A549 (cell line): ENCODE measurements at regions not wholly inside any gene's neighbourhood (a gene's known extent, or its start where the extent isn't known, plus 50 kb on each side); places are given as distances from the start of the nearest gene placed in this dataset.
A peak's percentile ranks its signal among the peaks of the same experiment; 100 is the strongest.

Experiments used
- ATAC-seq, 2 experiments: fragments of 200-7000 bp in 1 of 2; fragments of >200 bp in 1 of 2; cut with Nextera tagmentation in 1 of 2; cut with Tn5 transposase in 1 of 2; 3 replicates each; pipeline versions ENCODE4 v1.8.0 to v1.9.1; 2018 to 2020; ENCODE audit warnings: mild to moderate bottlenecking in 1 of 2, moderate library complexity in 1 of 2
- CTCF ChIA-PET: fragments of 300-600 bp; sonication (Branson Sonifier 250); formaldehyde crosslinking; extraction: SDS; loops from one replicate; lab custom pipeline; 2021; ENCODE audit warnings: antibody characterized with exemption, inconsistent platforms; lab: Yijun Ruan, JAX
- POLR2A ChIA-PET: fragments of 350-600 bp; formaldehyde crosslinking; extraction: SDS; loops from one replicate; lab custom pipeline; 2021; ENCODE audit warnings: antibody characterized with exemption, inconsistent platforms; lab: Yijun Ruan, JAX
- DNase-seq, 2 experiments: peaks; one replicate each; pipeline versions ENCODE4 v3.0.0 to v3.0.0-alpha.2; 2011 to 2016; ENCODE audit warnings: low read depth in 1 of 2, low spot score in 1 of 2
- FAIRE-seq: peaks from 2 replicates; lab custom pipeline; 2011; peaks lifted over from hg19 to GRCh38; lab: Jason Lieb, UNC
- H3K27ac ChIP-seq, 2 experiments: fragments of >200 bp; sonication (Bioruptor Twin); formaldehyde crosslinking; 3 replicates each; pipeline ENCODE4 v1.5.1; 2016 to 2017
- H3K4me1 ChIP-seq: fragments of >200 bp; sonication (Bioruptor Twin); formaldehyde crosslinking; 3 replicates; pipeline ENCODE4 v1.6.1; 2016
- H3K4me2 ChIP-seq: fragments of >200 bp; sonication (Bioruptor Twin); formaldehyde crosslinking; 3 replicates; pipeline ENCODE4 v1.6.1; 2016
- H3K4me3 ChIP-seq: fragments of >200 bp; sonication (Bioruptor Twin); formaldehyde crosslinking; 3 replicates; pipeline ENCODE4 v1.5.1; 2016
- H3K9me3 ChIP-seq: fragments of >200 bp; sonication (Bioruptor Twin); formaldehyde crosslinking; 3 replicates; pipeline ENCODE4 v1.6.1; 2016
- BHLHE40 ChIP-seq: IDR thresholded peaks from 2 replicates; pipeline ENCODE4 v1.6.1; 2012; ENCODE audit warnings: low read depth, low read length, inconsistent platforms
- CBX2 ChIP-seq: fragments of 200-600 bp; sonication (generic); IDR thresholded peaks from 2 replicates; pipeline ENCODE4 v1.6.1; 2016; ENCODE audit warnings: low read depth, mild to moderate bottlenecking, borderline replicate concordance
- CEBPB ChIP-seq, 2 experiments: fragments of >200 bp in 1 of 2; sonication (Bioruptor Twin) in 1 of 2; formaldehyde crosslinking in 1 of 2; IDR thresholded peaks; 2 replicates each; pipeline ENCODE4 v1.6.1; 2012 to 2016
- EHMT2 ChIP-seq: fragments of 200-600 bp; sonication (generic); IDR thresholded peaks from 2 replicates; pipeline ENCODE4 v1.6.1; 2016; ENCODE audit warnings: antibody characterized with exemption, low read depth, mild to moderate bottlenecking, moderate library complexity
- HEYL ChIP-seq: fragments of 250-450 bp; sonication (Bioruptor Pico); IDR thresholded peaks from 2 replicates; pipeline ENCODE4 v1.8.0; 2021; ENCODE audit warnings: mild to moderate bottlenecking, moderate library complexity
- JUN ChIP-seq, 2 experiments: fragments of >200 bp; sonication (Bioruptor Twin); formaldehyde crosslinking; IDR thresholded peaks; 2 replicates in 1 of 2; 3 replicates in 1 of 2; pipeline ENCODE4 v1.6.1; 2016 to 2017
- MAFK ChIP-seq: fragments of 450-650 bp; IDR thresholded peaks from 2 replicates; pipeline ENCODE4 v1.6.1; 2014; ENCODE audit not compliant: partially characterized antibody
- NFE2L2 ChIP-seq: fragments of 150-350 bp; conservative IDR thresholded peaks from 2 replicates; pipeline ENCODE4 v1.6.1; 2014; ENCODE audit warnings: low read length
- RARB ChIP-seq: fragments of 250-450 bp; sonication (Bioruptor Pico); IDR thresholded peaks from 2 replicates; pipeline ENCODE4 v1.8.0; 2021; ENCODE audit warnings: mild to moderate bottlenecking, moderate library complexity
- RCOR1 ChIP-seq: fragments of 150-350 bp; IDR thresholded peaks from 2 replicates; pipeline ENCODE4 v1.6.1; 2014; ENCODE audit warnings: antibody characterized with exemption, low read length, low read depth
- ZC3H11A ChIP-seq: fragments of 450-650 bp; IDR thresholded peaks from 2 replicates; pipeline ENCODE4 v1.6.1; 2014; ENCODE audit warnings: antibody characterized with exemption, mild to moderate bottlenecking
- WGBS: methylation state at CpG from one replicate; pipeline ENCODE4 v1.1.6; 2017; ENCODE audit errors: missing lambda C conversion rate; 5-methylcytosine and 5-hydroxymethylcytosine counted together
- TF ChIP-seq, protein P1 (sequence below): fragments of 450-650 bp; IDR thresholded peaks from 2 replicates; pipeline ENCODE4 v1.6.1; 2014; ENCODE audit warnings: antibody characterized with exemption
- TF ChIP-seq, protein P2 (sequence below): fragments of 150-350 bp; IDR thresholded peaks from 2 replicates; pipeline ENCODE4 v1.6.1; 2014; ENCODE audit warnings: low read depth, mild to moderate bottlenecking, low read length
- TF ChIP-seq, protein P3 (sequence below): fragments of 250-450 bp; sonication (Bioruptor Pico); IDR thresholded peaks from 2 replicates; pipeline ENCODE4 v1.5.0; 2020; ENCODE audit warnings: low read depth, mild to moderate bottlenecking, moderate library complexity
- TF ChIP-seq, protein P4 (sequence below): IDR thresholded peaks from 2 replicates; pipeline ENCODE4 v1.6.1; 2012; ENCODE audit warnings: low read depth, borderline replicate concordance

GRCh38 chr5:133850811-133851210 lies 117.6 kb downstream of the C5orf15 start:
- Histone ChIP-seq H3K9me3 (no peaks in the 10 kb centered on the region), H3K4me1 (no peaks in the 10 kb centered on the region), H3K4me3 (no peak overlapping the region), H3K4me2 (no peak overlapping the region), H3K27ac (no peak overlapping the region)
- FAIRE-seq = no peak
- CTCF ChIA-PET = interaction anchor here (1.0 to 2.0 kb wide), 2 partner anchors 18 to 93 kb away, joined by 3 to 13 read pairs; no protein-coding TSS in a partner anchor
- peak; percentile 67 for TF ChIP-seq MAFK
- TF ChIP-seq CBX2 = no peak
- ATAC-seq = no peak
- 80% methylated on average over 5 of the region's 5 CpGs for WGBS
- POLR2A ChIA-PET = no interaction called here
- no peak for DNase-seq

DNA sequence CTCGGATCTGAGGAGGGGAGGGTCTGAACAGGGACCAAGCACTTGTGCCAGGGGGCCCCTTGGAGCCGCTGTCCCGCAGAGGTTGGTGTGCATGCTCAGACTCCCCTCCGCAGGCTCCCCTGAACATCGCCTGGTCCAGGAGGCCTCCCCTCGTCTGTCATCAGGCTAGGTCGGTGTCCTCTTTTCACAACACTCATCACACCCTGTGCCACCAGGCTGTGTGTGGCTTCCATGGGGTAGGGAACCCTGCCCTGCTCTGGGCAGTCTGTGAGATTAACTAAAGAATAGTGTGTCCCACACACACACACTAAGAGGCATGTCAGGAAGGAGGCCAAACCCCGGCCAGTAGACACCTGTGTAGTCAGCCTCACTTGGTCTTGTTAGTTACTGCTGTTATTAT lies 119.3 kb downstream of the C5orf15 start:
- Histone ChIP-seq H3K4me3 (no peak overlapping the region), H3K27ac (no peak overlapping the region), H3K4me2 (no peak overlapping the region), H3K9me3 (no peaks in the 10 kb centered on the region), H3K4me1 (no peaks in the 10 kb centered on the region)
- POLR2A ChIA-PET = no interaction called here
- ATAC-seq (no peak), DNase-seq (no peak), FAIRE-seq (no peak)
- CTCF ChIA-PET = interaction anchor here (1.6 to 1.8 kb wide), 2 partner anchors 12 to 21 kb away, joined by 3 to 5 read pairs; no protein-coding TSS in a partner anchor
- TF ChIP-seq HEYL (CRISPR knock-in tag) (no peak), EHMT2 (no peak), NFE2L2 (no peak), CEBPB (IDR thresholded peaks at IDR 0.05) (no peak), BHLHE40 (no peak), JUN (IDR thresholded peaks at IDR 0.05) (no peak), RARB (CRISPR knock-in tag) (no peak)
- TF ChIP-seq, protein P1, sequence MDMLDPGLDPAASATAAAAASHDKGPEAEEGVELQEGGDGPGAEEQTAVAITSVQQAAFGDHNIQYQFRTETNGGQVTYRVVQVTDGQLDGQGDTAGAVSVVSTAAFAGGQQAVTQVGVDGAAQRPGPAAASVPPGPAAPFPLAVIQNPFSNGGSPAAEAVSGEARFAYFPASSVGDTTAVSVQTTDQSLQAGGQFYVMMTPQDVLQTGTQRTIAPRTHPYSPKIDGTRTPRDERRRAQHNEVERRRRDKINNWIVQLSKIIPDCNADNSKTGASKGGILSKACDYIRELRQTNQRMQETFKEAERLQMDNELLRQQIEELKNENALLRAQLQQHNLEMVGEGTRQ = no peak
- TF ChIP-seq, protein P2, sequence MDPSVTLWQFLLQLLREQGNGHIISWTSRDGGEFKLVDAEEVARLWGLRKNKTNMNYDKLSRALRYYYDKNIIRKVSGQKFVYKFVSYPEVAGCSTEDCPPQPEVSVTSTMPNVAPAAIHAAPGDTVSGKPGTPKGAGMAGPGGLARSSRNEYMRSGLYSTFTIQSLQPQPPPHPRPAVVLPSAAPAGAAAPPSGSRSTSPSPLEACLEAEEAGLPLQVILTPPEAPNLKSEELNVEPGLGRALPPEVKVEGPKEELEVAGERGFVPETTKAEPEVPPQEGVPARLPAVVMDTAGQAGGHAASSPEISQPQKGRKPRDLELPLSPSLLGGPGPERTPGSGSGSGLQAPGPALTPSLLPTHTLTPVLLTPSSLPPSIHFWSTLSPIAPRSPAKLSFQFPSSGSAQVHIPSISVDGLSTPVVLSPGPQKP = no peak
- TF ChIP-seq, protein P3, sequence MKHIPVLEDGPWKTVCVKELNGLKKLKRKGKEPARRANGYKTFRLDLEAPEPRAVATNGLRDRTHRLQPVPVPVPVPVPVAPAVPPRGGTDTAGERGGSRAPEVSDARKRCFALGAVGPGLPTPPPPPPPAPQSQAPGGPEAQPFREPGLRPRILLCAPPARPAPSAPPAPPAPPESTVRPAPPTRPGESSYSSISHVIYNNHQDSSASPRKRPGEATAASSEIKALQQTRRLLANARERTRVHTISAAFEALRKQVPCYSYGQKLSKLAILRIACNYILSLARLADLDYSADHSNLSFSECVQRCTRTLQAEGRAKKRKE (CRISPR knock-in tag) = no peak
- 53% methylated on average over 6 of the region's 8 CpGs for WGBS

DNA sequence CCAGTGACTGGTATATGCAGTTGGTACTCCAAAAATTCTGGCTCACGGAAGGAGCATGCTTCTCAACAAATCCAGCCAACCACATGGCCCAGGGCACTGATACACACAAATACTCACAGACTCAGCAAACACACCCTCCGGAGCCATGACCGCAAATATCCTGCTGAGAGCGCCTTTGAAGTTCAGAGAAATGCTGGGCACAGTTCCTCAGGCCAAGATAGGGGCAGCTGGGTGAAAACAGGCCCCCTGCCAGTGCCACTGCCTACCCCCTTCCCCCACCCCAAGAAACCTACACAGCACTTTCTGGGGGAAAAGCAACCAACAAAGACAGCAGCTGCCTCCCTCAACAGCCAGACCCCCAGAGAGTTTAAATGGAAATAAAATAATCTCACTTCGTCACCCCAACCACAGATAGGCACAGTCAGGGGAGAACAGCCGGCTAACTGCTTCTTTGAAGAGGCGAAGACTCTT lies 120.0 kb downstream of the C5orf15 start:
- no peaks in the 10 kb centered on the region for H3K9me3 ChIP-seq
- DNase-seq (no peak), ATAC-seq (no peak; a peak in 2 of 6 replicates), FAIRE-seq (no peak)
- WGBS = 59% methylated on average over 7 of the region's 7 CpGs
- ChIA-PET POLR2A (no interaction called here), CTCF (interaction anchor here (1.2 to 1.8 kb wide), 4 partner anchors 12 to 21 kb away, joined by 3 to 5 read pairs (median 3); no protein-coding TSS in a partner anchor)
- H3K4me2 ChIP-seq = no peak overlapping the region
- TF ChIP-seq ZC3H11A (no peak), RCOR1 (no peak)
- no peak overlapping the region for H3K4me3 ChIP-seq
- no peaks in the 10 kb centered on the region for H3K4me1 ChIP-seq
- 0 out of 6 replicates have a peak overlapping the region, but pooled peaks of 1 of the 2 experiments have one; percentile 30 for H3K27ac ChIP-seq

DNA sequence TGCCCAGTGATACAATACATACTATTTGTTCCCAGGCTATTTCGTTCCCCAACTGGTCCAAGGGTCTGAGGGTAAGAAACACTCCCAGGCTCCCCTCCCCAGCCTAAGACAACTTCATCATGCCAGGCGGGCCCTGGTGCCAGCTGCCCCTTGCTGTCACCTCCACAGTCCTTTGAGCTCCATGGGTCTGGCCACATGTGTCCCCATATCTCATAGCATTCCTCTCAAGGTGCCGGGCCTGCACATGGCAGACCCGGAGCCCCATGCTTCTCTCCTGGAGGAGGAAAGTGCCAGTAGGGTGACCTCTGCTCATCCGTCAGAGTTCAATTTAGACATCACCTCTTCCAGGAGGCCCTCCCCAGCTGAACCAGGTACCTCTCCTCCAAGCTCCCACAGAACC lies 120.5 kb downstream of the C5orf15 start:
- Histone ChIP-seq H3K9me3 (no peaks in the 10 kb centered on the region), H3K4me1 (no peaks in the 10 kb centered on the region), H3K27ac (peak overlapping the region in 1 of 2 experiments; percentile 60; a peak in 3 of 6 replicates), H3K4me2 (no peak overlapping the region), H3K4me3 (no peak overlapping the region)
- ChIA-PET POLR2A (no interaction called here), CTCF (interaction anchor here (1.2 to 1.6 kb wide), 3 partner anchors 15 to 22 kb away, joined by 3 to 5 read pairs (median 3); no protein-coding TSS in a partner anchor)
- FAIRE-seq (no peak), DNase-seq (no peak), ATAC-seq (no peak)
- 88% methylated on average over 4 of the region's 5 CpGs for WGBS
- TF ChIP-seq, protein P4, sequence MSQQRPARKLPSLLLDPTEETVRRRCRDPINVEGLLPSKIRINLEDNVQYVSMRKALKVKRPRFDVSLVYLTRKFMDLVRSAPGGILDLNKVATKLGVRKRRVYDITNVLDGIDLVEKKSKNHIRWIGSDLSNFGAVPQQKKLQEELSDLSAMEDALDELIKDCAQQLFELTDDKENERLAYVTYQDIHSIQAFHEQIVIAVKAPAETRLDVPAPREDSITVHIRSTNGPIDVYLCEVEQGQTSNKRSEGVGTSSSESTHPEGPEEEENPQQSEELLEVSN = no peak
